Kasumi-1 (cell line): ENCODE measurements at regions not wholly inside any gene's neighbourhood (a gene's known extent, or its start where the extent isn't known, plus 50 kb on each side); places are given as distances from the start of the nearest gene placed in this dataset.
A peak's percentile ranks its signal among the peaks of the same experiment; 100 is the strongest.
"Not testable (repeated sequence)": the region's sequence is repeated elsewhere in the genome, so short reads cannot be mapped to it uniquely, and the experiment has no call there.

Experiments used
- DNase-seq, 2 experiments: peaks; one replicate each; lab custom pipeline; 2025; lab: John Stamatoyannopoulos, UW

GRCh38 chr6:6748001-6748400 is 159.5 kb downstream of the LY86 start:
- DNase-seq = no peak

GRCh38 chr6:6749702-6750491 is 161.4 kb downstream of the LY86 start:
- DNase-seq = peak; percentile 91

DNA sequence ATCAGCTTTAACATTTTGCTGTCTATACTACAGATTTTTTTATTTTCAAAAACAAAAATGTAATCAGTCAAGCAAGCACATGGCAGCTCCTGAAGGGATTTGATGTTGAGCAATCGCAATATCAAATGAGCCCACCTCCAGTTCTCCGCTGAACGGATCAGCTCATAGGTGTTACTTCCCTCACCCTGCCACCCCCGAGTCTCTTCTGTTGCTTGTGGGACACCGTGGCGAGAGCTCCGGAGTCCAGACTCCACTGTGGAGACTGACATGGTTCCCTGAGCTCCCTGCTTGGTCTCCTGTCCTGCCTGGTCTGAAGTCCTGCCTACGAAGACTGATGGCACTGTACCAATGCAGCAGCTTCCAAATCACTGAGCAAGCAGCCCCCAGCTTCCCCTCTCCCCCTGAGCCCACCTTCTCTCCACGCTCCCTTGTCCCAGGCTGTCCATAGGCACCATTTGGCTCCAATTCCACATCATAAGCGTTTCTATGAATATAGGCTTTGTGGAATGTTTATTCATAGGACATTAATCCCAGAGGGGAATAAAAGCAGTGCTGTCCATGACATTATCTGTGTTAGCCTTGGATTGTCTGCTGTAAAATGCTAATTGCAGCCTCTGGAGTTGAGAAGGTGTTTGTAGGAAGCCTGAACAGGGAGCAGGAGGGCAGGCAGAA is 162.2 kb downstream of the LY86 start:
- no peak for DNase-seq

DNA sequence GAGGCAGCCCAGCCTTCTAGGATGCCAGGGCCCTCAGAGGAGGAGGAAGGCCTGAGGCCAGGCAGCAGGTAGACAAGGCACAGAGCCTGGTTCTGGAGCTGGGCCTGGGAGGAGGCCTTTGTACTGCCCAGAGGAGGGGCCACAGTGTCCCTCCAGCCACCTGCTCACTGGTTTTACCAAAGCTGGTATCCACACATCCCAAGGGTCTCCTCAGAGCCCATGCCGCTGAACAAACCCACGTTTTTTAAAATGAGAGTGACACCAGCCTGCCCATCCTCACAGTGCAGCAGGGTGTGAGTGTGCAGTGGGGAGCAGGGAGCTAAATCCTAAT is 162.7 kb downstream of the LY86 start:
- no peak for DNase-seq

DNA sequence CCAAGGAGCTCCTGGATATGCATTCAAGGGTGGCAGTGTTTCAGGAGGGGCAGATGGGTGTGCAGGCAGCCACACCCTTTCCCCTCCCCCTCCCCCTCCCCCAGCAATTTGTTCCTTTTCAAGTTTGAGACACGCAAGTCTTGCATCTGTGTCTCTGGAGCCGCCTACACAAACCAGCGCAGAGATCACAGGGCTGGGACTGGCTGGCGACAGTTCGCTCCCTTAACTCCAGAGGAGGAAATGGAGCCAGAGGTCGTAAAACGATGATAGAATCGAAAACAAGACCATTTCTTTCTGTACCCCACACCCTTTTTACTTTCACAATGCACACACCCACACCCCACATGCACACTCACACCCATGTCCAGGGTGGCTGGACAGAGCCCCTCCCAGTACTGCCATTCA is 163.1 kb downstream of the LY86 start:
- peak; percentile 19 to 47 for DNase-seq

- no peak for DNase-seq
Measured at GRCh38 chr6:6752129-6752528, 163.6 kb downstream of the LY86 start.

GRCh38 chr6:6753301-6753700 is 164.8 kb downstream of the LY86 start:
- DNase-seq = no peak

GRCh38 chr6:6756526-6756925 is 168.0 kb downstream of the LY86 start:
- peak; percentile 15 to 27 for DNase-seq

GRCh38 chr6:6758546-6758914 is 170.0 kb downstream of the LY86 start:
- DNase-seq = no peak

- DNase-seq = peak; percentile 68 to 74
Measured at GRCh38 chr6:6758915-6759654, 170.6 kb downstream of the LY86 start.

DNA sequence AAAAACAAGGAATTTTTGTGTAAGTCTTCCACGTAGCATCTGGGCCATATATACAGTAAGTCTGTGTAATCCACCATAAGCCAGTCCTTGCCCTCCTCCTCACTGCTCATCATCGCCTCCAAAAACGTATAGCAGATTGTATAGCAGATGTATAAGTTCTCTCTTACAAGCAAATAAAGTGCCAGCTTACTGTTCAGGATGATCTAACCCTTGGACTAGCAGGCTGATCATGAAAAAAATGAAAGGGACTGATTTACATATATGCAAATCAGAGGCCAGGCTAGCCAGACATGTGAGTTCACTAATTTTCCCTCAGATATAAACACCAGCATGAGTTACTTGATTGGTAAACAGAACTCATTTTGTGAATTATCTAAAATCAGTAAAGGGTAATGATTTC is 171.5 kb downstream of the LY86 start:
- DNase-seq = no peak

DNA sequence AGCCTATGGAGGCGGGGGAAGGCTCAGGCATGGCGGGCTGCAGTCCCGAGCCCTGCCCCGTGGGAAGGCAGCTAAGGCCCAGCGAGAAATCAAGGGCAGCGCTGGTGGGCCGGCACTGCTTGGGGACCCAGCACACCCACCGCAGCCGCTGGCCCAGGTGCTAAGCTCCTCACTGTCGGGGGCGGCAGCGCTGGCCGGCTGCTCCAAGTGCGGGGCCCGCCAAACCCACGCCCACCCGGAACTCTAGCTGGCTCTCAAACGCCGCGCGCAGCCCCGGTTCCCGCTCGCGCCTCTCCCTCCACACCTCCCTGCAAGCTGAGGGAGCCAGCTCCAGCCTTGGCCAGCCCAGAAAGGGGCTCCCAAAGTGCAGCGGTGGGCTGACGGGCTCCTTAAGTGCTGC is 174.0 kb downstream of the LY86 start:
- DNase-seq = not testable (repeated sequence)

- no peak for DNase-seq
Measured at GRCh38 chr6:6764764-6765434, 176.4 kb downstream of the LY86 start.

GRCh38 chr6:6766230-6766905 is 177.8 kb downstream of the LY86 start:
- no peak for DNase-seq

DNA sequence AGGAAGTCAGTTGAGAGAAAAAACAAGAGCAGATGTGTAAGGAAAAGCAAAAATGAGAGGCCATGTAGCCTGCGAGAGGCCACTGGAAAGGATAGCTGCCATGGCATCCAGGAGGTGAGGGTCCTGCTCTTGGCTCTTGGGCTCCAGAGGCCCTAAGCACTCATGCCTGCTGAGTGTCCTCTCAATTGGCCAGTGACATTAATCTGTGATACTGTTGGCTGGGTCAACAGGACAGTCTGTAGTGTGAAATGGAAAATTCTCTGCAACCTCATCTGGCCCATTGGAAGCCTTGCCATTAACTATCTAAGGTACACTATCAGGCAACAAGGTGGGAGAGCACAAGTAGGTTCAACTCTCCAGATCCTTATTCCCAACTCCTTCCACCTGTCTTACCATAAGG is 180.9 kb downstream of the LY86 start:
- DNase-seq = no peak

DNA sequence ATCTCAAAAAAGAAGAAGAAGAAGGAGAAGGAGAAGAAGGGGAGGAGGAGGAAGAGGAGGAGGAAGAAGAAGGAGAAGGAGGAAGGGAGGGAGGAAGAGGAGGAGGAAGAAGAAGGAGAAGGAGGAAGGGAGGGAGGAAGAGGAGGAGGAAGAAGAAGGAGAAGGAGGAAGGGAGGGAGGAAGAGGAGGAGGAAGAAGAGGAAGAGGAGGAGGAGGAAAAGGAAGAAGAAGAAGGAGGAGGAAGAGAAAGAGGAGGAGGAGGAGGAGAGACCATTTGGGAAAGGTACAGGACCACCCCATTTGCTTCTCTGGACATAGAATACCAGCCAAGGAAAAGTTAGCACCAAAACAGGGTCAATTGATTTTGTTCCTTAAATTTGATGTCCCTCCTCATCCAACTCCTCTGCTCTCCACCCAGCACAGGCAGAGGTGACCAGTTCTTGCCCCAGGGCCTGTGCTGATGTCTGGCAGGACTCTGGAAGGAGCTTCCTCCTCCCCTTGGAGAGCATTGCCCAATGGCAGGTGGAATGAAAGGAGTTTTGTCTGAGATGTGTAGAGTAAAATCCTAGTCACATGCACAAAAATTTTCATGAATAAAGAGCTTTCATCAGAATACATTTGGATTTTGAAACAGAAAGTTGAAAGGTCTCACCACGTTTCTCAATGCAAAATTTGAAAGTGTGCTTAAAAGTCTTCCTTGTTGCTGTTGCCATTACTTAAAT is 182.9 kb downstream of the LY86 start:
- DNase-seq = no peak

GRCh38 chr6:6771964-6772363 is 183.4 kb downstream of the LY86 start:
- DNase-seq = no peak

- no peak for DNase-seq
Measured at GRCh38 chr6:6772751-6773150, 184.2 kb downstream of the LY86 start.

DNA sequence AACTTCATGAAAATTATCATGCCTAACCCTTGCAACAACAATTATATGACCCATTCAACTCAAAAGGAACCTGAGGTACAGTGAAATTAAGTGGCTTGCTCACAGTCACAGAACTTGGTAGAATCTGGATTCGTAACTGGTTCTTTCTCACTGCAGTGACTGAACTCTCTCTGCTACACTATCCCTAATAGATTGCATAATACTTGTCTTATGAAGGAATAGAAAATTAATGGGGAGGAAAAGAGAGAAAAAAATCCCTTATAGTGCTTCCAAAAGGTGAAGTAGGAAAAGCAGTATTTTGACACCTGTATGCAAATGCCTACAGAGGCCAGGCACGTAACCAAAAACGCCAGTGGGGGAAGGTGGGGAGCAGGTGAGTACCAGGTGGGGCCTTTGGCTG is 186.6 kb downstream of the LY86 start:
- no peak for DNase-seq

DNA sequence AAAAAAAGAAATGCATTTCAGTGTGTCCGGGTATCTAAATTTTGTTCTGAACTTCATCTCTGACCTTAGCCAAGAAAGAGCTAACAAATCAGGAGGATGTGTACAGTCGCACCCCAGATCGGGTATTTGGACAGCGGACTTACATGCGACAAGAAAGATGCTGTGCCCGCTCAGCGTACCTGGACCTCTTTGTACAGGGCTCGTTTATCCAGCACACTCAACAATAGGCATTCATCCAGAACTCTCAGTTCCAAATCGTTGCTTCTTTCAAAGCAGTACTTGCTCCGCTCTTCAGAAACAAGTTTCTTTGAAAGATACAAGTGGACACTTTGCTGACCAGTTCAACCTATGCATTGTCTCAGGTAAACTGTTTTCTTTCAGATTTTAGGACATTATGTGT is 191.7 kb downstream of the LY86 start:
- no peak for DNase-seq

- DNase-seq = no peak
Measured at GRCh38 chr6:6781172-6781872, 192.8 kb downstream of the LY86 start.
